HPDE6-E6E7 (cell line): ENCODE measurements at regions not wholly inside any gene's neighbourhood (a gene's known extent, or its start where the extent isn't known, plus 50 kb on each side); places are given as distances from the start of the nearest gene placed in this dataset.

ENCODE experiments used
- DNase-seq: peaks from one replicate; pipeline ENCODE4 v3.0.0; 2011; ENCODE audit warnings: missing footprints; ENCODE audit errors: extremely low spot score

- no peak for DNase-seq
Observed at GRCh38 chr1:232519186-232519585, 110.7 kb downstream of the SIPA1L2 start.

GRCh38 chr1:232518349-232518748, 111.6 kb downstream of the SIPA1L2 start:
- DNase-seq, result no peak

GRCh38 chr1:232517204-232517603, 112.7 kb downstream of the SIPA1L2 start:
- no peak for DNase-seq

- no peak for DNase-seq
Observed at GRCh38 chr1:232515706-232516105, 114.2 kb downstream of the SIPA1L2 start.

GRCh38 chr1:232512712-232513111, 117.2 kb downstream of the SIPA1L2 start:
- no peak for DNase-seq

GRCh38 chr1:232511172-232511571, 118.8 kb downstream of the SIPA1L2 start:
- no peak for DNase-seq

GRCh38 chr1:232510367-232511110, 119.4 kb downstream of the SIPA1L2 start:
- no peak for DNase-seq

- DNase-seq, result no peak
Observed at GRCh38 chr1:232509570-232509969, 120.4 kb downstream of the SIPA1L2 start.

GRCh38 chr1:232508130-232508701, 121.7 kb downstream of the SIPA1L2 start:
- no peak for DNase-seq

GRCh38 chr1:232507571-232507970, 122.4 kb downstream of the SIPA1L2 start:
- no peak for DNase-seq

- no peak for DNase-seq
Observed at GRCh38 chr1:232505884-232506283, 124.0 kb downstream of the SIPA1L2 start.

- no peak for DNase-seq
Observed at GRCh38 chr1:232504651-232505050, 125.3 kb downstream of the SIPA1L2 start.

- DNase-seq, result no peak
Observed at GRCh38 chr1:232503497-232503896, 126.4 kb downstream of the SIPA1L2 start.

- DNase-seq, result no peak
Observed at GRCh38 chr1:232501854-232502253, 128.1 kb downstream of the SIPA1L2 start.

GRCh38 chr1:232499188-232499587, 130.7 kb downstream of the SIPA1L2 start:
- DNase-seq, result no peak

- no peak for DNase-seq
Observed at GRCh38 chr1:232493869-232494268, 136.1 kb downstream of the SIPA1L2 start.

GRCh38 chr1:232489256-232489655, 140.7 kb downstream of the SIPA1L2 start:
- DNase-seq, result no peak

GRCh38 chr1:232487236-232487635, 142.7 kb downstream of the SIPA1L2 start:
- no peak for DNase-seq

GRCh38 chr1:232486454-232487207, 143.3 kb downstream of the SIPA1L2 start:
- DNase-seq, result peak; percentile 10

- no peak for DNase-seq
Observed at GRCh38 chr1:232486006-232486405, 143.9 kb downstream of the SIPA1L2 start.

GRCh38 chr1:232484856-232485255, 145.1 kb downstream of the SIPA1L2 start:
- no peak for DNase-seq

GRCh38 chr1:232483826-232484225, 146.1 kb downstream of the SIPA1L2 start:
- no peak for DNase-seq

- no peak for DNase-seq
Observed at GRCh38 chr1:232481091-232481490, 148.8 kb downstream of the SIPA1L2 start.
